Liver (tissue), 3 donors: ENCODE measurements at regions not wholly inside any gene's neighbourhood (a gene's known extent, or its start where the extent isn't known, plus 50 kb on each side); places are given as distances from the start of the nearest gene placed in this dataset.
"Not testable (repeated sequence)": the region's sequence is repeated elsewhere in the genome, so short reads cannot be mapped to it uniquely, and the experiment has no call there.

Experiments used
- ATF3 ChIP-seq: IDR thresholded peaks from 2 replicates; pipeline ENCODE4 v1.6.1; 2016; ENCODE audit warnings: antibody characterized with exemption
- CTCF ChIP-seq: fragments of 150-350 bp; IDR thresholded peaks from 2 replicates; pipeline ENCODE4 v1.5.1; 2017; ENCODE audit warnings: improper control_type of control experiment, low read depth, low read length; ENCODE audit not compliant: missing input control
- HNF4A ChIP-seq, 2 donors: conservative IDR thresholded peaks; 2 replicates each; pipeline ENCODE4 v1.6.1; 2016; ENCODE audit warnings: antibody characterized with exemption in 2 of 2, mild to moderate bottlenecking in 2 of 2
- HNF4G ChIP-seq: IDR thresholded peaks from 2 replicates; pipeline ENCODE4 v1.6.1; 2016; ENCODE audit warnings: antibody characterized with exemption
- MAX ChIP-seq: IDR thresholded peaks from 2 replicates; pipeline ENCODE4 v1.6.1; 2016; ENCODE audit warnings: antibody characterized with exemption
- RAD21 ChIP-seq, 2 donors: IDR thresholded peaks; 2 replicates each; pipeline ENCODE4 v1.6.1; 2016; ENCODE audit warnings: antibody characterized with exemption in 2 of 2, mild to moderate bottlenecking in 2 of 2
- RXRA ChIP-seq, 2 donors: IDR thresholded peaks; 2 replicates each; pipeline ENCODE4 v1.6.1; 2017 to 2018; ENCODE audit warnings: antibody characterized with exemption in 2 of 2, mild to moderate bottlenecking in 1 of 2
- SP1 ChIP-seq: IDR thresholded peaks from 2 replicates; pipeline ENCODE4 v1.6.1; 2018; ENCODE audit warnings: antibody characterized with exemption, mild to moderate bottlenecking
- TAF1 ChIP-seq: conservative IDR thresholded peaks from 2 replicates; pipeline ENCODE4 v1.6.1; 2016; ENCODE audit warnings: antibody characterized with exemption, mild to moderate bottlenecking
- donor health status: healthy.
- donor health status: healthy.

- TF ChIP-seq SP1; CTCF; ATF3; HNF4A (conservative IDR thresholded peaks at IDR 0.05); MAX; RAD21 (IDR thresholded peaks at IDR 0.05); RXRA (IDR thresholded peaks at IDR 0.05); HNF4G; TAF1: not testable (repeated sequence)
Observed at GRCh38 chr21:27870755-27871154, 903.9 kb upstream of the ADAMTS5 start.
